Activated naive CD8-positive, alpha-beta T cell treated with anti-CD3 and anti-CD28 coated beads, Interleukin-2, amount 50 U/mL, for 16 hours (primary cell): ENCODE measurements at regions not wholly inside any gene's neighbourhood (a gene's known extent, or its start where the extent isn't known, plus 50 kb on each side); places are given as distances from the start of the nearest gene placed in this dataset.
"Not testable (repeated sequence)": the region's sequence is repeated elsewhere in the genome, so short reads cannot be mapped to it uniquely, and the experiment has no call there.

Source experiments
- DNase-seq: peaks from one replicate; pipeline ENCODE4 v3.0.0-alpha.2; 2020; ENCODE audit warnings: low read depth, low spot score

GRCh38 chr4:128758314-128758922 is 51.1 kb upstream of the JADE1 start:
- no peak for DNase-seq

DNA sequence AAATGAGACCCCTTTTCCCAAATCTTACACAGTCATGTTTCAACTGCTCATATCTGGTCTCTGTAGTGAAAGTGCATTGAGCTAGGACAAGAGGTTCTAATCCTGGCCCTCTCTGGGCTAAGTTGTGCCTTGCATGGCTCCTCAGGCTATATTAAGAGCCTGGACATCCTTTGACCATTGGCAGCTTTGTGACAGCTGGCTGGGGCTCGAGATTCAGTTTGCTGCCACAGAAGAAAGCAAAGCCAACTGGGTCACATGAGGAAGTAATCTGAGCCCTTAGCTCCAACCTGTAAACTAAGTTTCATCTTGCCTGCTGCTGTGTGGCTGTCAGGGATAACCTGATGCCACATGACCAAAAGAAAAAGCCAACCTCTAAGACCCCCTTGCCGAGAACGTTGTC is 51.8 kb upstream of the JADE1 start:
- DNase-seq, result no peak

GRCh38 chr4:128751354-128751753 is 58.1 kb upstream of the JADE1 start:
- DNase-seq, result no peak

GRCh38 chr4:128741748-128742147 is 67.8 kb upstream of the JADE1 start:
- DNase-seq, result not testable (repeated sequence)

DNA sequence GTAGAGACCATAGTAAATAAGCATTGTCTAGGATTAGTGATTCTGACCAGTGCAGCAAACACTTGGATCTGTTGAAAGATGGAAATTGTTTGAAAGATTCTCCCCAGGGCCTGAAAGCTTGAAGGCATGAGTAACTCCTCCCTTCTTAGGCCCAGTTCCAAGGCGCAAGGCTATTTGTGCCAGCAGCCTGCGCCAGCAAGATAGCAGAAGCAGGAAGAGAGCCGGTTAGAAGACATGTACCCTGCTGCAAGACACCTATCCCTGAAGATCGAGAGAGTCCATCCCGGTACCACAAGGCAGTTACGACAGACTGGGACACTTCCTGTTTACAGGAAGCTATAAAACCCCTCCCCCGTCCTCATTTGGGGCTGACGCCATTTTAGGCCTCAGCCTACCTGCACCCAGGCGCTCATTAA is 72.4 kb upstream of the JADE1 start:
- no peak for DNase-seq

DNA sequence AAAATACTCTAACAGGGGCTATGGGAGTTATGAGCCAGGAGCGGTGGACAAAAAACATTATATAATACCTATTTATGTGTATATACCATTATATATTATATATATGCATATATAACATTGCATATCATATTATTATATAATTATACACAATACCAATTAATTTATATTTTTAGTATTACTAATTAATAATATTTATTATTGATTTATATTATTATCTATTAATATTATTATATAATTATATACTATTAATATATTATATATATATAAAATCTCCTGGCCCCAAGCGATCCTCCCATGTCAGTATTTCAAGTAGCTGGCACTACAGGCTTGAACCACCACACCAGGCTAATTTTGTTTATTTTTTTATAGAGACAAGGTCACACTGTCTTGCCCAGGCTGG is 73.8 kb upstream of the JADE1 start:
- no peak for DNase-seq

DNA sequence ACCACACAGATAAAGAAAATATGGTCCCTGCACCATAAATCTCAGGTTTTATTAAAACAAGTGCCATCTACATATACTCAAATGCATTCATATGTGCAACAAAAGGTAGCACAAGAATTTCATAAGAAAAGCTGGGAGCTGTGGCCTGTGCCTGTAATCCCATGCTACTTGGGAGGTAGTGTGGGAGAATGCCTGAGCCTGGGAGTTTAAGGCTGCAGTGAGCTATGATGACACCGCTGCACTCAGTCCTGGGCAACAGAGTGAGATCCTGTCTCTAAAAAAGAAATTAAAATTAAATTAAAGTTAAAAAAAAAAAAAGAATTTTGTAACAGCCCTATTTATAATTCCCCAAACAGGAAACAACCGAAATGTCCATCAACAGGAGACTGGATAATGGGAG is 81.3 kb upstream of the JADE1 start:
- no peak for DNase-seq

DNA sequence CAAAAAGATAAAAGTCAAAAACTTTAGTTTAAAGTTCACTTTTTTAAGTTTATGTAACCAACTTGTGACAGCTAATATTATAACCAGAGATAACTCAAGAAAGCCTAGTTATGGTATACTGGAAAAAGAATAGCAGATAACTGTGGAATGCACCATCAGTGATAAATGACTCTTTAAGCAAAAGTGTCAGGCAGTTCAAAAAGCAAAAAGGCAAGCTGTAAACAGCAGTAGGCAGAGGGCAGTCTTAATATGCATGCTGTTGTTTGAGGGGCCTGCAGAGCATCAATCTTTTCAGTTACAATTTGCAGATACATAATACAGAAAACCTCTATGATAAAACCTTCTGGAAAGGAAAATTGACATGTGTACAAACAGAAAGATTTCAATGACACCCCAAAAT is 81.8 kb upstream of the JADE1 start:
- DNase-seq, result no peak

DNA sequence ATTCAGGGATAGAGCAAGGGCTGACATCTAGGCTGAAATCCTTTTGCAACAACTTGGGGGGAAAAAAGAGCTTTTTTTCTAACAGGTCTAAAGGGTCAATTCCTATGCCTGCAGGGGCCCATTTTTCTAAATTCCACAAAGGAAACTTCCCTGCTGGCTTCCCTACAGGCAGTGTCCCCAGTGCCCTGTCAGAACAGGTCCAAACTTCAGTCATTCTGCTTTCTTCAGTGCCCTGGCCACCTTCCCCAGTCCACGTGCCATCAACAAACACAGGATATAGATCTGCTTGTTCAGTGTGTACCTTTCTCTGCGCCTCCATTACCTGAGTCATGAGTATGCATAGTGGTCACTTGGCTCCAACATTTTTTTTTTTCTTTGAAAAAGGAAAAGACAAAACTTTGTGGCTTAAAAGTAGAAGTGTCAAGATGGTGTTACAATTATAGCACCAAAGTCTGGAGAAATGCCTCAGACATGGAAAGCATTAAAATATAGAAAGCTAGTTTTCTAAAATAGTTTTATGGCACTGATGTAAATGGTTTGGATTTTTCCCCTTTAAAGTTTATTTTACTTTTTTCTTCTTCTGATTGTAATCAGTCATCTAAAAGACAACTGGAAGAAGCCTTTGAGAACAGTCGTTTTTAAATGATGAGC is 84.0 kb upstream of the JADE1 start:
- DNase-seq, result no peak

GRCh38 chr4:128722911-128723310 is 86.6 kb upstream of the JADE1 start:
- DNase-seq, result no peak

DNA sequence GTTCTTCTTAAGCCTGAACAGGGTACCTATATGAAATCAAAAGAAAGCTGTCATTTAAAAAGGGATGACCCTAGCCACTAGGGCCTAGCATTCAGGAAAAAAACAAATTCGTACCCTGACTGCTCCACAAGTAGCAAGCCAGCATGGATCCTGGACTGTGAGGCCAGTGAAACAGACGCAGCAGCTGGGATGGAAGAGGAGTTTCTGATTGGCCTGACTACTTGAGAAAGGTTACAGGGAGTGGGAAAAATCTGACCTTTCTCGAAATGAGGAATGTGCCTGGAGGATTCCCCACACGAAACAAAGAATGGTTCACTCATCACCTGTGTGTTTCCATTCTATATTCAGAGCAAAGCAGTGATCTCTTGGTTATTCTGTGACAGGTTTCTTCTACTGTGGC is 87.6 kb upstream of the JADE1 start:
- no peak for DNase-seq

- no peak for DNase-seq
Observed at GRCh38 chr4:128720270-128720669, 89.2 kb upstream of the JADE1 start.

GRCh38 chr4:128718768-128719167 is 90.7 kb upstream of the JADE1 start:
- no peak for DNase-seq

DNA sequence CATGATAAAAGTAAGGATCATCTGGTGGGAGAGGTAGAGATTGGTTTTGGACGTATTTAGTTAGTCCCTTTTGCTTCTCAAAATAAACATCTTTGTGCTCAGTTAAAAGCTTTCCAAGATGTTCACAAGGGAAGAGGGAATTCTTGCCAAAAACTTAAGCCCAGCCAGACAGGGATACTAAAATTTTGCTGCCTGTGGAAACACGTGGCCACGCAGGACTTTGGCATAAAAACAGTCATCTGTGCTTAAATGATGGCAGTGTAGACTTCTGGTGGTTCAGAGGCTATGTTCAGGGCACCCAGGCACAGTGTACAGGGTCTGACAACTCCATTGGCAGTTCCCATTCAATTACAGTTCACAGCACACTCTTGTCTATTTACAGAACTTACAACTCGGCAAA is 93.2 kb upstream of the JADE1 start:
- DNase-seq, result no peak

GRCh38 chr4:128715616-128716015 is 93.9 kb upstream of the JADE1 start:
- no peak for DNase-seq

DNA sequence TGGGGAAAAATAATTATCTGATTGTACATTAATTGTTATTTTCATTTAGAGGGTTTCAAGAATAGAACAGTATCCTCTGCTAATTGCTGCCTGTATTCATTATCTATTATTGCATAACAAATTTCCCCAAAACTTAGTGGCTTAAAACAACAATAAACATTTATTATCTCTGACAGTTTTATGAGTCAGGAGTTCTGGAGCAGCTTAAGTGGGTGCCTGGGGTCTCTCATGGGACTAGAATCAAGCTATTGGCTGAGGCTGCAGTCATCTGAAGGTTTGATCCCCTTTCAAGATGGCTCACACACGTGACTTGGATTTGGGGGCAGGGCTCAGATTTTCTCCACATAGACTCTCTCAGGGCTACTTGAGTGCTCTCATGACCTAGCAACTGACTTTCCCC is 98.1 kb upstream of the JADE1 start:
- no peak for DNase-seq

GRCh38 chr4:128709268-128709667 is 100.2 kb upstream of the JADE1 start:
- no peak for DNase-seq

GRCh38 chr4:128707864-128708263 is 101.6 kb upstream of the JADE1 start:
- no peak for DNase-seq

DNA sequence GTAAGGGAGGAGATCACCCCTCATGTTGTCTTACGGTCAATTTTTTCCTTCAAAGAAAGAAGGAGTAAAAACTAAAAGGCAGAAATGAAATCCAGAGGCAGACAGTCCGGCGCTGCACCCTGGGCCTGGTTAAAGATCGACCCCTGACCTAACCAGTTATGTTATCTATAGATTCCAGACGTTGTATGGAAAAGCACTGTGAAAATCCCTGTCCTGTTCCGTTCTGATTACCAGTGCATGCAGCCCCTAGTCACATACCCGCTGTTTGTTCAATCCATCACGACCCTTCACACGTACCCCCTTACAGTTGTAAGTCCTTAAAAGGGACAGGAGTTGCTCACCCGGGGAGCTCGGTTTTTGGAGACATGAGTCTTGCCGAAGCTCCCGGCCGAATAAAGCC is 105.6 kb upstream of the JADE1 start:
- no peak for DNase-seq

DNA sequence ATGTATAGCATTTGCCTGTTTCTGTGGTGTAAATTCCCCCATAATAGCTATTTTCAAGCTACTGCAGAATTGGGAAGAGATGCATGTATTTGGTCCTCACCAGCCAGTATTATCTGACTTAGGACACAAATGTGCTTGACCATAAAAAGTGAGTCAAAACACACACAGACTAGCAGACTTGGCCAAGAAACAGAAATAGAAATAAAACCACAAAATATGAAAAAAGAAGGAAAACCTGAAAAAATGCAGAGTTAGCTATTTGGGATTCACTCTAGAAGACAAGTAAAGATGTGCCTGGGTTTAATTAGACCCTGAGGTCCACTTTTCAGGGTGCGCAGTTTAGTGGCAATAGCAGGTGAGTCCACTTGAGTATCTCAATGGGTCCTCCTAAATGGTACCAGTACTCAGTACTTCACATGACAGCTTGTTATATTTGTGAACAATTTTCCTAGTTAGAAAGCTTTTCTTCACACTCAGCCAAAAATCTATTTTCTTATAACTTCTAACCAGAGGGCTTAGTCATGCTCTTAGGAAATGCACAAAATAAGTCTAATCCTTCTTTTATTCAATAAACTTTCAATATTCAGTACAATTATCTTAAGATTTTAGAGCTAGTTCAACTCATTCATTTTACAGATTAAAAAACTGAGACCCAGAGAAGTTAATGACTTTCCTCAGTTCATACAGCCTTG is 108.7 kb upstream of the JADE1 start:
- no peak for DNase-seq

GRCh38 chr4:128698386-128698785 is 111.1 kb upstream of the JADE1 start:
- no peak for DNase-seq

GRCh38 chr4:128697323-128697722 is 112.2 kb upstream of the JADE1 start:
- no peak for DNase-seq

- DNase-seq, result no peak
Observed at GRCh38 chr4:128690011-128690410, 119.5 kb upstream of the JADE1 start.
